Neural progenitor cell (in vitro differentiated cells): ENCODE measurements at regions not wholly inside any gene's neighbourhood (a gene's known extent, or its start where the extent isn't known, plus 50 kb on each side); places are given as distances from the start of the nearest gene placed in this dataset.

Source experiments
- DNase-seq: peaks from one replicate; pipeline ENCODE4 v3.0.0-alpha.2; 2016; ENCODE audit warnings: low spot score
- H2AFZ ChIP-seq: fragments of 200-600 bp; sonication (generic); replicated peaks from 2 replicates; pipeline ENCODE4 v1.6.1; 2016; ENCODE audit warnings: antibody characterized with exemption
- H3F3A ChIP-seq: fragments of 200-600 bp; sonication (generic); 2 replicates; pipeline ENCODE4 v1.6.1; 2016; ENCODE audit warnings: antibody characterized with exemption, low read depth
- H3K27ac ChIP-seq: fragments of 200-600 bp; sonication (generic); 2 replicates; pipeline ENCODE4 v1.5.1; 2016; ENCODE audit warnings: mild to moderate bottlenecking
- H3K27me3 ChIP-seq: fragments of 200-600 bp; sonication (generic); 2 replicates; pipeline ENCODE4 v1.6.1; 2016; ENCODE audit warnings: mild to moderate bottlenecking, moderate library complexity
- H3K36me3 ChIP-seq: fragments of 200-600 bp; sonication (generic); 2 replicates; pipeline ENCODE4 v1.5.1; 2016
- H3K4me1 ChIP-seq: fragments of 200-600 bp; sonication (generic); 2 replicates; pipeline ENCODE4 v1.6.1; 2016; ENCODE audit warnings: mixed run types
- H3K4me2 ChIP-seq: fragments of 200-600 bp; sonication (generic); 2 replicates; pipeline ENCODE4 v1.6.1; 2016
- H3K4me3 ChIP-seq: fragments of 200-600 bp; sonication (generic); 2 replicates; pipeline ENCODE4 v1.5.1; 2016
- H3K79me2 ChIP-seq: fragments of 200-600 bp; sonication (generic); 2 replicates; pipeline ENCODE4 v1.6.1; 2016; ENCODE audit warnings: low read depth
- H3K9ac ChIP-seq: fragments of 200-600 bp; sonication (generic); 2 replicates; pipeline ENCODE4 v1.6.1; 2016
- H3K9me3 ChIP-seq: fragments of 200-600 bp; sonication (generic); 2 replicates; pipeline ENCODE4 v1.5.1; 2016; ENCODE audit warnings: low read depth
- H4K20me1 ChIP-seq: fragments of 200-600 bp; sonication (generic); 2 replicates; pipeline ENCODE4 v1.6.1; 2016; ENCODE audit warnings: low read depth
- H3K27ac Mint-ChIP-seq: 3 replicates; pipeline ENCODE4 v1.8.0; 2021; ENCODE audit warnings: mixed read lengths
- H3K27me3 Mint-ChIP-seq: 2 replicates; pipeline ENCODE4 v1.8.0; 2022; ENCODE audit warnings: low read depth, mild to moderate bottlenecking, inconsistent platforms, moderate library complexity, mixed read lengths; ENCODE audit not compliant: insufficient read depth
- H3K36me3 Mint-ChIP-seq: 3 replicates; pipeline ENCODE4 v1.8.0; 2021; ENCODE audit warnings: mixed read lengths
- H3K4me1 Mint-ChIP-seq: 3 replicates; pipeline ENCODE4 v1.8.0; 2021; ENCODE audit warnings: mixed read lengths
- H3K4me3 Mint-ChIP-seq: 3 replicates; pipeline ENCODE4 v1.8.0; 2021; ENCODE audit warnings: mild to moderate bottlenecking, moderate library complexity, mixed read lengths
- H3K9me3 Mint-ChIP-seq: 3 replicates; pipeline ENCODE4 v1.8.0; 2020; ENCODE audit warnings: mixed read lengths
- CTCF ChIP-seq: fragments of 200-600 bp; sonication (generic); IDR thresholded peaks from 2 replicates; pipeline ENCODE4 v1.5.1; 2017; ENCODE audit warnings: antibody characterized with exemption, mild to moderate bottlenecking
- EZH2 ChIP-seq: fragments of 200-600 bp; sonication (generic); IDR thresholded peaks from 2 replicates; pipeline ENCODE4 v1.6.1; 2017; ENCODE audit warnings: antibody characterized with exemption, mild to moderate bottlenecking, moderate library complexity
- EZH2phosphoT487 ChIP-seq: fragments of 200-600 bp; sonication (generic); IDR thresholded peaks from 2 replicates; pipeline ENCODE4 v1.6.1; 2017; ENCODE audit warnings: antibody characterized with exemption

GRCh38 chr10:4100380-4100779, 315.4 kb upstream of the KLF6 start:
- Histone ChIP-seq H3K4me1 (peaks cover 3% of the 10 kb centered on the region), H3K27me3 (no peaks in the 10 kb centered on the region)

GRCh38 chr10:4099202-4099601, 314.2 kb upstream of the KLF6 start:
- Histone ChIP-seq H3K79me2 (no peaks in the 10 kb centered on the region), H3K27ac (no peak overlapping the region), H4K20me1 (no peaks in the 10 kb centered on the region), H3K4me1 (peaks cover 3% of the 10 kb centered on the region), H3K9ac (no peak overlapping the region), H3F3A (no peaks in the 10 kb centered on the region), H3K4me2 (no peak overlapping the region), H3K9me3 (no peaks in the 10 kb centered on the region), H3K27me3 (no peaks in the 10 kb centered on the region), H2AFZ (no peak overlapping the region), H3K4me3 (no peak overlapping the region), H3K36me3 (no peaks in the 10 kb centered on the region)
- no peak for TF ChIP-seq EZH2
- no peaks in the 10 kb centered on the region for H3K27me3 Mint-ChIP-seq
- no peak overlapping the region for H3K27ac Mint-ChIP-seq
- H3K36me3 Mint-ChIP-seq: no peaks in the 10 kb centered on the region
- no peak overlapping the region for H3K4me3 Mint-ChIP-seq
- H3K4me1 Mint-ChIP-seq: no peaks in the 10 kb centered on the region
- DNase-seq: no peak
- H3K9me3 Mint-ChIP-seq: peaks cover 3% of the 10 kb centered on the region

More at GRCh38 chr10:4100380-4100779, 315.4 kb upstream of the KLF6 start:
- Mint-ChIP-seq H3K36me3 (no peaks in the 10 kb centered on the region), H3K9me3 (peaks cover 11% of the 10 kb centered on the region), H3K4me1 (no peaks in the 10 kb centered on the region), H3K4me3 (no peak overlapping the region), H3K27me3 (no peaks in the 10 kb centered on the region), H3K27ac (no peak overlapping the region)
- H3K79me2 ChIP-seq: no peaks in the 10 kb centered on the region
- H3K9ac ChIP-seq: no peak overlapping the region
- no peak for TF ChIP-seq EZH2
- TF ChIP-seq CTCF: no peak
- TF ChIP-seq EZH2phosphoT487: no peak
- no peaks in the 10 kb centered on the region for H3K36me3 ChIP-seq
- no peak overlapping the region for H3K4me2 ChIP-seq
- H4K20me1 ChIP-seq: no peaks in the 10 kb centered on the region
- no peak overlapping the region for H3K27ac ChIP-seq
- no peak overlapping the region for H3K4me3 ChIP-seq
- H3K9me3 ChIP-seq: peaks cover 3% of the 10 kb centered on the region
- no peaks in the 10 kb centered on the region for H3F3A ChIP-seq
- no peak overlapping the region for H2AFZ ChIP-seq
- DNase-seq: no peak

- no peak overlapping the region for H3K4me3 Mint-ChIP-seq
- no peaks in the 10 kb centered on the region for H3K27me3 Mint-ChIP-seq
- H3K79me2 ChIP-seq: no peaks in the 10 kb centered on the region
- H3K27me3 ChIP-seq: no peaks in the 10 kb centered on the region
- no peak overlapping the region for H3K4me2 ChIP-seq
- H3K36me3 Mint-ChIP-seq: no peaks in the 10 kb centered on the region
- H3K9me3 Mint-ChIP-seq: no peaks in the 10 kb centered on the region
- H3F3A ChIP-seq: no peaks in the 10 kb centered on the region
- H3K9me3 ChIP-seq: no peaks in the 10 kb centered on the region
- peaks cover 3% of the 10 kb centered on the region for H3K4me1 ChIP-seq
- no peak overlapping the region for H3K4me3 ChIP-seq
- H4K20me1 ChIP-seq: no peaks in the 10 kb centered on the region
- H3K36me3 ChIP-seq: no peaks in the 10 kb centered on the region
- no peaks in the 10 kb centered on the region for H3K4me1 Mint-ChIP-seq
- H3K27ac Mint-ChIP-seq: no peak overlapping the region
- H3K9ac ChIP-seq: no peak overlapping the region
- H3K27ac ChIP-seq: no peak overlapping the region
- H2AFZ ChIP-seq: no peak overlapping the region
- DNase-seq: no peak
- no peak for TF ChIP-seq CTCF
- TF ChIP-seq EZH2: no peak
- no peak for TF ChIP-seq EZH2phosphoT487
Observed at GRCh38 chr10:4095166-4095917, 310.3 kb upstream of the KLF6 start.

DNA sequence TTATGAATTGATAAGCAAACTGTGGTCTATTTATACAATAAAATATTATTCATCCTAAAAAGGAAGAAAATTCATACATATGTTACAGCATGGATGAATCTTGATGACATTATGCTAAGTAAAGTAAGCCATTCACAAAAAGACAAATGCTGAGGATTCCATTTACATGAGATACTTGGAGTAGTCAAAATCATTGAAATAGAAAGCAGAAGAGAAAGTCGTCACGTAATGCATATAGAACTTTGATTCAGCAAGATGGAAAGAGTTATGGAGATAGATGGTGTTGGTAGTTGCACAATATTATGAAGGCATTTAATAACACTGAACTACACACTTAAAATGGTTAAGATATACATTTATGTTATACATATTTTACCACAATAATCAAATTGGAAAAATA, 309.7 kb upstream of the KLF6 start:
- Mint-ChIP-seq H3K9me3 (no peaks in the 10 kb centered on the region), H3K27me3 (peaks cover 2% of the 10 kb centered on the region)
- H3K9me3 ChIP-seq: no peaks in the 10 kb centered on the region

More for the DNA sequence above, 309.7 kb upstream of the KLF6 start:
- H2AFZ ChIP-seq: no peak overlapping the region
- Mint-ChIP-seq H3K4me1 (no peaks in the 10 kb centered on the region), H3K36me3 (no peaks in the 10 kb centered on the region), H3K27ac (no peak overlapping the region), H3K4me3 (no peak overlapping the region)
- no peaks in the 10 kb centered on the region for H3K36me3 ChIP-seq
- peaks cover 3% of the 10 kb centered on the region for H3K4me1 ChIP-seq
- H3K4me2 ChIP-seq: no peak overlapping the region
- no peaks in the 10 kb centered on the region for H3K79me2 ChIP-seq
- no peak for TF ChIP-seq EZH2
- TF ChIP-seq CTCF: no peak
- TF ChIP-seq EZH2phosphoT487: no peak
- H3F3A ChIP-seq: no peaks in the 10 kb centered on the region
- no peaks in the 10 kb centered on the region for H4K20me1 ChIP-seq
- no peak overlapping the region for H3K4me3 ChIP-seq
- no peak overlapping the region for H3K9ac ChIP-seq
- no peak overlapping the region for H3K27ac ChIP-seq
- no peak for DNase-seq
- H3K27me3 ChIP-seq: no peaks in the 10 kb centered on the region
